Gastroesophageal sphincter (tissue), 4 donors: ENCODE measurements at regions not wholly inside any gene's neighbourhood (a gene's known extent, or its start where the extent isn't known, plus 50 kb on each side); places are given as distances from the start of the nearest gene placed in this dataset.

Source experiments
- ATAC-seq: fragments of 150-250 bp; one replicate; pipeline ENCODE4 v1.9.1; 2016; ENCODE audit warnings: mild to moderate bottlenecking, moderate library complexity
- H3K27ac ChIP-seq, 4 donors: fragments of 200-600 bp; sonication (generic) in 3 of 4; 1 replicate in 3 of 4; 2 replicates in 1 of 4; pipeline ENCODE4 v1.5.1; 2016 to 2019
- H3K27me3 ChIP-seq: fragments of 200-600 bp; sonication (generic); one replicate; pipeline ENCODE4 v1.5.1; 2019
- H3K36me3 ChIP-seq, 2 donors: fragments of 200-600 bp; sonication (generic); one replicate each; pipeline ENCODE4 v1.5.1; 2019; ENCODE audit warnings: control low read depth in 1 of 2
- H3K4me1 ChIP-seq, 3 donors: fragments of 200-600 bp; sonication (generic); 1 replicate in 2 of 3; 2 replicates in 1 of 3; pipeline ENCODE4 v1.5.1; 2016 to 2019; ENCODE audit warnings: control low read depth in 2 of 3
- H3K4me3 ChIP-seq, 2 donors: fragments of 200-600 bp; sonication (generic); one replicate each; pipeline ENCODE4 v1.5.1; 2019; ENCODE audit warnings: mild to moderate bottlenecking in 1 of 2, moderate library complexity in 1 of 2
- H3K9me3 ChIP-seq, 3 donors: fragments of 200-600 bp; sonication (generic); one replicate each; pipeline ENCODE4 v1.5.1; 2017 to 2019; ENCODE audit warnings: control low read depth in 2 of 3
- EP300 ChIP-seq: sonication (generic); formaldehyde crosslinking; IDR thresholded peaks from one replicate; pipeline ENCODE4 v1.6.1; 2017; ENCODE audit warnings: antibody characterized with exemption, mild to moderate bottlenecking
- POLR2A ChIP-seq, 2 donors: fragments of 450-650 bp; IDR thresholded peaks; one replicate each; pipeline ENCODE4 v1.6.1; 2017; ENCODE audit warnings: antibody characterized with exemption in 2 of 2, mild to moderate bottlenecking in 2 of 2, moderate library complexity in 1 of 2
- POLR2AphosphoS5 ChIP-seq: sonication (generic); formaldehyde crosslinking; IDR thresholded peaks from one replicate; pipeline ENCODE4 v1.6.1; 2017; ENCODE audit warnings: antibody characterized with exemption
- WGBS, 2 donors: methylation state at CpG; one replicate each; pipeline ENCODE4 v1.1.5; 2018; ENCODE audit warnings: low coverage in 1 of 2; 5-methylcytosine and 5-hydroxymethylcytosine counted together
- TF ChIP-seq, protein P1 (sequence below), 4 experiments: fragments of 200-600 bp in 2 of 4; fragments of 450-650 bp in 2 of 4; sonication (generic) in 1 of 4; IDR thresholded peaks; one replicate each; pipeline ENCODE4 v1.5.1; 2017 to 2019; ENCODE audit warnings: antibody characterized with exemption in 4 of 4, mild to moderate bottlenecking in 2 of 4, moderate library complexity in 2 of 4

DNA sequence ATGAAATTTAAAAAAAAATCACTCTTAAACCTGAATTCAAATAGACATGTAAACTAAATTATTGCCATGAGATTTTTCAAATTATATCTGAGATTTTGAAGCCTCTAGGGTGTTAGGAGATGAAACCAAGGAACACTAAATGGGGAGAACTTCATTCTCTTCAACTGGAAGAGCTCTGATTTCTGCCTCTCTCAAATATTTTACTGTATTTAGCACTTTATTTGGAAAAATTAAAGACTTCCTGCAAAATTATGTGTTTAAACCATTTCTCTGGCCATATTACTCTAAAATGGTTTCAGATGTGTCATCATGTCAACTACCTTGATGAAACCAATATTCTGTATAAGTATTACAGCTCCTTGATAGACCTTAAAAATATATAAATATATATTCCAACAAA lies 1571.6 kb upstream of the PRR20A start:
- no peak overlapping the region for H3K4me3 ChIP-seq
- H3K27ac ChIP-seq, result no peak overlapping the region
- no peaks in the 10 kb centered on the region for H3K9me3 ChIP-seq
- no peak for TF ChIP-seq POLR2AphosphoS5
- no peak for TF ChIP-seq EP300
- no peak for TF ChIP-seq POLR2A (IDR thresholded peaks at IDR 0.05)
- TF ChIP-seq, protein P1, sequence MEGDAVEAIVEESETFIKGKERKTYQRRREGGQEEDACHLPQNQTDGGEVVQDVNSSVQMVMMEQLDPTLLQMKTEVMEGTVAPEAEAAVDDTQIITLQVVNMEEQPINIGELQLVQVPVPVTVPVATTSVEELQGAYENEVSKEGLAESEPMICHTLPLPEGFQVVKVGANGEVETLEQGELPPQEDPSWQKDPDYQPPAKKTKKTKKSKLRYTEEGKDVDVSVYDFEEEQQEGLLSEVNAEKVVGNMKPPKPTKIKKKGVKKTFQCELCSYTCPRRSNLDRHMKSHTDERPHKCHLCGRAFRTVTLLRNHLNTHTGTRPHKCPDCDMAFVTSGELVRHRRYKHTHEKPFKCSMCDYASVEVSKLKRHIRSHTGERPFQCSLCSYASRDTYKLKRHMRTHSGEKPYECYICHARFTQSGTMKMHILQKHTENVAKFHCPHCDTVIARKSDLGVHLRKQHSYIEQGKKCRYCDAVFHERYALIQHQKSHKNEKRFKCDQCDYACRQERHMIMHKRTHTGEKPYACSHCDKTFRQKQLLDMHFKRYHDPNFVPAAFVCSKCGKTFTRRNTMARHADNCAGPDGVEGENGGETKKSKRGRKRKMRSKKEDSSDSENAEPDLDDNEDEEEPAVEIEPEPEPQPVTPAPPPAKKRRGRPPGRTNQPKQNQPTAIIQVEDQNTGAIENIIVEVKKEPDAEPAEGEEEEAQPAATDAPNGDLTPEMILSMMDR (IDR thresholded peaks at IDR 0.05), result no peak
- no peaks in the 10 kb centered on the region for H3K27me3 ChIP-seq
- H3K4me1 ChIP-seq, result no peaks in the 10 kb centered on the region
- no peak for ATAC-seq
- no peaks in the 10 kb centered on the region for H3K36me3 ChIP-seq

DNA sequence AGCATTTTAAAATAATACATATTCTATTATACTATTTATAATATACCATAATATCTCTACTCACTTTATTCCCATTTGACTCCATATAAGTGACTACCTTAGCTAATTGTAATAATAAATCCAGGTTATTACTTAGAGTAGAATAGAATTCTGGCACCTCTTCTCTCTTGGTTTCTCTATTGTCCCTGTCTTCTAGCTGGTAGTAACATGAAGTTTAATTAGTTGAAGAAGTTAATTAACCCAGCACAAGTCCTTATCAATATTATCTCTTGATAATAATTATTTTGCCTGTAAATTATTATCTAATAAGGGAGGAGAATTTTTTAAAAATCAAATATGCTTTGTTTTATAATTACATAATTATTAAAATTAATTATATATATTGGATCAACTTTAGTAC lies 1571.2 kb upstream of the PRR20A start:
- TF ChIP-seq EP300 (no peak), POLR2A (IDR thresholded peaks at IDR 0.05) (no peak), POLR2AphosphoS5 (no peak)
- TF ChIP-seq, protein P1 (IDR thresholded peaks at IDR 0.05), result no peak
- Histone ChIP-seq H3K4me3 (no peak overlapping the region), H3K4me1 (no peaks in the 10 kb centered on the region), H3K27me3 (no peaks in the 10 kb centered on the region), H3K36me3 (no peaks in the 10 kb centered on the region), H3K9me3 (no peaks in the 10 kb centered on the region), H3K27ac (no peak overlapping the region)
- ATAC-seq, result no peak

DNA sequence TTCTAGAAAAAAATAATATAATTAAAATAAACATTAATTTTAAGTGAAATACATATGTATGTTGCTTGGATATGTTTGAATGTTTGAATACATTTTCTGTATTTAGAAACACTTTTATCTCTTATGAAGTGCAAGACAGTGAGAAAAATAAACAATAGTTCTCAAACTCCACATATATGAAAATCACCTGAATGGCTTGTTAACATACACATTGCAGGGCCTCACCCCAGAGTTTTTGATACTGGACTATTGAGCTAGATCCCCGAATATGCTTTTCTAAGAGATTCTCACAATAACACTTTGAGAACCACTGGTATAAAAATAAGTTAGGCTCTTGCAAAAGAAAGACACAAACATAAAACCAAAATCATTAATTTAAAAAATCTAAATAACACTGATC lies 1570.3 kb upstream of the PRR20A start:
- Histone ChIP-seq H3K4me1 (no peaks in the 10 kb centered on the region), H3K27ac (no peak overlapping the region), H3K9me3 (no peaks in the 10 kb centered on the region), H3K36me3 (no peaks in the 10 kb centered on the region), H3K4me3 (no peak overlapping the region), H3K27me3 (no peaks in the 10 kb centered on the region)
- no peak for TF ChIP-seq POLR2AphosphoS5
- TF ChIP-seq, protein P1 (IDR thresholded peaks at IDR 0.05), result no peak
- no peak for TF ChIP-seq POLR2A (IDR thresholded peaks at IDR 0.05)
- TF ChIP-seq EP300, result no peak
- 67 to 89% methylated on average over 1 of the region's 1 CpG for WGBS, 2 donors
- no peak for ATAC-seq

DNA sequence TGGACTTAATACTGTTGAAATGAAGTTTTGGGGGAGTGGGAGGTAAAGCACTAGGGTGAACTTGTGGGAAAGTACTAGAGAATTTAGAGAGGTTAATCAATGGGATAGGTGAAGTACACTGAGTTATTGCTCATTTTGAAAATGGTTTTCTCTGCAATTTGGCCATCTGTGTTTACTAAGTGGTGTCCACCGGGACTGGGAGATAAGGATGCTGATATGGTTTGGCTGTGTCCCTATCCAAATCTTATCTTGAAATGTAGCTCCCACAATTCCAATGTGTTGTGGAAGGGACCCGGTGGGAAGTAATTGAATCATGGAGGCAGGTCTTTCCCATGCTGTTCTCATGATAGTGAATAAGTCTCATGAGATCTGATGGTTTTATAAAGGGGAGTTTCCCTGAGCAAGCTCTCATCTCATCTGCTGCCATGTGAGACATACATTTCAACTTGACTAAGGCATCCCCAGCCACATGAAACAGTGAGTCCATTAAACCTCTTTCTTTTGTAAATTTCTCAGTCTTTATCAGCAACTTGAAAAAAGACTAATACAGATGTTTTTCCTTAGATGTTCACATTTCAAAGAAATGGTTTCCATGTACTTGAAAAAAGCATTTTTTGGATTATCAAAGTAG lies 1569.4 kb upstream of the PRR20A start:
- no peak overlapping the region for H3K27ac ChIP-seq
- WGBS, 2 donors, result 10 to 84% methylated on average over 1 to 2 of the region's 2 CpGs
- H3K36me3 ChIP-seq, result no peaks in the 10 kb centered on the region
- TF ChIP-seq, protein P1 (IDR thresholded peaks at IDR 0.05), result no peak
- TF ChIP-seq POLR2A (IDR thresholded peaks at IDR 0.05) (no peak), POLR2AphosphoS5 (no peak), EP300 (no peak)
- no peaks in the 10 kb centered on the region for H3K4me1 ChIP-seq
- no peaks in the 10 kb centered on the region for H3K9me3 ChIP-seq
- no peak overlapping the region for H3K4me3 ChIP-seq
- no peaks in the 10 kb centered on the region for H3K27me3 ChIP-seq
- no peak for ATAC-seq

DNA sequence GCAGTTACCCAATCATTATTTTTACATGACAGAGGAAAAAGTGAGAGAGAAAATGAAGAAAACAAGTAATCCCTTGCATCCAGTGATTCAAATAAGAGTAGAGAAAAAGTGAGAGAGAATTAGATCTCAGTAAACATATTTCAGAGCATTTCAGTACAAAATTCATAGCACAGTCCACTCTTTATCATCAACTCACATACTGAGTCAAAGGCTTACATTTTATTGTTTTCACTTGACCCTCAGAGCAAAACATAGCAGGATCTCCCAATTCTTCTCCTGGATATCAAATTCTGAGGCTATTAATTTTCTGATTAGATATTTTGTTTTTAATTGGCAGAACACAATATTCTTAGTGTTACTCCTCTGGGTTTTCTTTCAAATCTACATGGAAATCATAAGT lies 1568.3 kb upstream of the PRR20A start:
- no peak for ATAC-seq
- Histone ChIP-seq H3K4me3 (no peak overlapping the region), H3K27ac (no peak overlapping the region), H3K27me3 (no peaks in the 10 kb centered on the region), H3K4me1 (no peaks in the 10 kb centered on the region), H3K36me3 (no peaks in the 10 kb centered on the region), H3K9me3 (no peaks in the 10 kb centered on the region)
- TF ChIP-seq POLR2A (IDR thresholded peaks at IDR 0.05) (no peak), EP300 (no peak), POLR2AphosphoS5 (no peak)
- TF ChIP-seq, protein P1 (IDR thresholded peaks at IDR 0.05), result no peak
